Endodermal cell (in vitro differentiated cells): ENCODE measurements at regions not wholly inside any gene's neighbourhood (a gene's known extent, or its start where the extent isn't known, plus 50 kb on each side); places are given as distances from the start of the nearest gene placed in this dataset.

Source experiments
- DNase-seq: peaks from one replicate; pipeline ENCODE4 v3.0.0-alpha.2; 2017
- H3K27ac ChIP-seq: 2 replicates; pipeline ENCODE4 v1.5.1; 2013; ENCODE audit warnings: mild to moderate bottlenecking, low read depth, low read length, moderate library complexity
- H3K27me3 ChIP-seq: 2 replicates; pipeline ENCODE4 v1.6.1; 2013; ENCODE audit warnings: mild to moderate bottlenecking, low read length, moderate library complexity; ENCODE audit not compliant: insufficient read depth, control insufficient read depth, poor library complexity, severe bottlenecking
- H3K36me3 ChIP-seq: 2 replicates; pipeline ENCODE4 v1.7.0; 2013; ENCODE audit warnings: mild to moderate bottlenecking, low read length, moderate library complexity; ENCODE audit not compliant: control insufficient read depth, insufficient read depth
- H3K4me1 ChIP-seq: one replicate; pipeline ENCODE4 v1.7.0; 2013; ENCODE audit warnings: low read length; ENCODE audit not compliant: control insufficient read depth, insufficient read depth
- H3K4me3 ChIP-seq: 2 replicates; pipeline ENCODE4 v1.5.1; 2013; ENCODE audit warnings: mild to moderate bottlenecking, low read length, moderate library complexity
- H3K9ac ChIP-seq: 2 replicates; pipeline ENCODE4 v1.6.1; 2013; ENCODE audit warnings: mild to moderate bottlenecking, low read length, moderate library complexity; ENCODE audit not compliant: poor library complexity, severe bottlenecking; ENCODE audit errors: extremely low read depth
- H3K9me3 ChIP-seq: 2 replicates; pipeline ENCODE4 v1.6.1; 2013; ENCODE audit warnings: mild to moderate bottlenecking, low read length, moderate library complexity; ENCODE audit not compliant: control insufficient read depth
- H3K27ac Mint-ChIP-seq: 2 replicates; pipeline ENCODE4 v1.8.0; 2020; ENCODE audit warnings: mixed read lengths
- H3K27me3 Mint-ChIP-seq: 2 replicates; pipeline ENCODE4 v1.8.0; 2021; ENCODE audit warnings: mild to moderate bottlenecking, mixed read lengths; ENCODE audit not compliant: insufficient read depth
- H3K36me3 Mint-ChIP-seq: 2 replicates; pipeline ENCODE4 v1.8.0; 2020; ENCODE audit warnings: low read depth, mixed read lengths
- H3K4me1 Mint-ChIP-seq: 2 replicates; pipeline ENCODE4 v1.8.0; 2020; ENCODE audit warnings: mixed read lengths
- H3K4me3 Mint-ChIP-seq: 2 replicates; pipeline ENCODE4 v1.8.0; 2020; ENCODE audit warnings: mild to moderate bottlenecking, moderate library complexity, mixed read lengths
- H3K9me3 Mint-ChIP-seq: 2 replicates; pipeline ENCODE4 v1.8.0; 2020; ENCODE audit warnings: mild to moderate bottlenecking, mixed read lengths
- CTCF ChIP-seq: fragments of 200-600 bp; sonication (generic); conservative IDR thresholded peaks from 2 replicates; pipeline ENCODE4 v1.5.0; 2021; ENCODE audit warnings: antibody characterized with exemption, mild to moderate bottlenecking
- WGBS, 2 experiments: methylation state at CpG; one replicate each; pipeline versions ENCODE4 v1.1.5 to v1.1.7; 2013; ENCODE audit warnings: missing lambda C conversion rate in 2 of 2, mixed read lengths in 1 of 2; ENCODE audit not compliant: insufficient coverage in 1 of 2, insufficient read length in 1 of 2; 5-methylcytosine and 5-hydroxymethylcytosine counted together

- DNase-seq: peak; percentile 33
- H3K27ac ChIP-seq: no peak overlapping the region
- no peak for TF ChIP-seq CTCF
- 87 to 98% methylated on average over 5 to 6 of the region's 6 CpGs for WGBS, 2 experiments
- no peak overlapping the region for H3K27ac Mint-ChIP-seq
- no peak overlapping the region for H3K4me3 Mint-ChIP-seq
- no peaks in the 10 kb centered on the region for H3K36me3 Mint-ChIP-seq
- H3K4me1 ChIP-seq: peaks cover 11% of the 10 kb centered on the region
- no peaks in the 10 kb centered on the region for H3K27me3 ChIP-seq
- no peaks in the 10 kb centered on the region for H3K36me3 ChIP-seq
- peaks cover 28% of the 10 kb centered on the region for H3K9me3 ChIP-seq
- no peak overlapping the region for H3K4me3 ChIP-seq
- H3K27me3 Mint-ChIP-seq: peaks cover 13% of the 10 kb centered on the region
- peaks cover 24% of the 10 kb centered on the region for H3K9me3 Mint-ChIP-seq
- H3K9ac ChIP-seq: no peak overlapping the region
- peaks cover 11% of the 10 kb centered on the region for H3K4me1 Mint-ChIP-seq
These were observed 133.0 kb upstream of the C14orf180 start for GRCh38 chr14:104446611-104447010.

- no peaks in the 10 kb centered on the region for H3K36me3 Mint-ChIP-seq
- Histone ChIP-seq H3K4me3 (no peak overlapping the region), H3K9me3 (peaks cover 28% of the 10 kb centered on the region), H3K36me3 (no peaks in the 10 kb centered on the region), H3K9ac (no peak overlapping the region), H3K27me3 (no peaks in the 10 kb centered on the region), H3K4me1 (peaks cover 11% of the 10 kb centered on the region), H3K27ac (no peak overlapping the region)
- WGBS, 2 experiments: 93 to 100% methylated on average over 1 of the region's 1 CpG
- H3K9me3 Mint-ChIP-seq: peaks cover 27% of the 10 kb centered on the region
- no peak overlapping the region for H3K4me3 Mint-ChIP-seq
- H3K4me1 Mint-ChIP-seq: peaks cover 11% of the 10 kb centered on the region
- no peak for DNase-seq
- TF ChIP-seq CTCF: no peak
- H3K27me3 Mint-ChIP-seq: peaks cover 13% of the 10 kb centered on the region
- H3K27ac Mint-ChIP-seq: no peak overlapping the region
These were observed 131.8 kb upstream of the C14orf180 start for GRCh38 chr14:104447750-104448149.

- H3K36me3 ChIP-seq: no peaks in the 10 kb centered on the region
- TF ChIP-seq CTCF: no peak
- peaks cover 13% of the 10 kb centered on the region for H3K27me3 Mint-ChIP-seq
- peaks cover 27% of the 10 kb centered on the region for H3K9me3 Mint-ChIP-seq
- no peak overlapping the region for H3K9ac ChIP-seq
- no peak overlapping the region for H3K4me3 ChIP-seq
- no peak overlapping the region for H3K27ac Mint-ChIP-seq
- H3K36me3 Mint-ChIP-seq: no peaks in the 10 kb centered on the region
- H3K27me3 ChIP-seq: no peaks in the 10 kb centered on the region
- H3K9me3 ChIP-seq: peaks cover 28% of the 10 kb centered on the region
- H3K4me3 Mint-ChIP-seq: no peak overlapping the region
- H3K27ac ChIP-seq: no peak overlapping the region
- peaks cover 11% of the 10 kb centered on the region for H3K4me1 ChIP-seq
- 95% methylated on average over 2 of the region's 2 CpGs; no CpG with 5 or more reads in 1 of the 2 experiments for WGBS, 2 experiments
- DNase-seq: no peak
- H3K4me1 Mint-ChIP-seq: peaks cover 11% of the 10 kb centered on the region
These were observed 131.2 kb upstream of the C14orf180 start for GRCh38 chr14:104448321-104448720.
